SK-N-MC (cell line): ENCODE measurements at regions not wholly inside any gene's neighbourhood (a gene's known extent, or its start where the extent isn't known, plus 50 kb on each side); places are given as distances from the start of the nearest gene placed in this dataset.

Experiments
- EZH2 ChIP-seq: fragments of 200-600 bp; sonication (generic); IDR thresholded peaks from one replicate; pipeline ENCODE4 v1.6.1; 2017; ENCODE audit warnings: antibody characterized with exemption
- POLR2AphosphoS5 ChIP-seq: IDR thresholded peaks from 2 replicates; pipeline ENCODE4 v1.6.1; 2012; ENCODE audit warnings: mild to moderate bottlenecking, low read depth, low read length, borderline replicate concordance

DNA sequence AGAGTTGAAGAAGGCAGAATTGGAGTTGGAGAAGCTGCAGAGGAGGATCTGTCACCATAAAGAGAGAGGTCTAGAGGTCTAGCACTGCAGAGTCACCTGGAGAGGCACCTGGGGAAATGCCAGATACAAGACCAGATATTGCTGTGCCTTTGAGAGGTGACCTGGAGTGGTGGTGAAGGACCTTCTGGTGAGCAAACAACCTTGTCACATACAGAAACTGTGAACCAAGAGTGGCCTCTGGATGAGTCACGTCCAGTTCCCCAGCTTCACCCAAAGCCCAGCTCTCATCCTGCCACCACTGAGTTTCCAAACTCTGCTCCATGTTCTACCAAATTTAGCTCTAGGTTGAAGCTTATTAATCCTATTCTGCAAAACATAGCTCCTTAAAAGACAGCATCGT lies 131.1 kb upstream of the FBXL7 start:
- no peak for TF ChIP-seq EZH2
- no peak for TF ChIP-seq POLR2AphosphoS5
